GM18907 (cell line): ENCODE measurements at regions not wholly inside any gene's neighbourhood (a gene's known extent, or its start where the extent isn't known, plus 50 kb on each side); places are given as distances from the start of the nearest gene placed in this dataset.
"Not testable (repeated sequence)": the region's sequence is repeated elsewhere in the genome, so short reads cannot be mapped to it uniquely, and the experiment has no call there.

Experiments used
- ATAC-seq: cut with Tn5 transposase; IDR thresholded peaks from one replicate; pipeline ENCODE4 v1.9.1; 2021; ENCODE audit warnings: mild to moderate bottlenecking, moderate library complexity; ENCODE audit not compliant: unreplicated experiment

DNA sequence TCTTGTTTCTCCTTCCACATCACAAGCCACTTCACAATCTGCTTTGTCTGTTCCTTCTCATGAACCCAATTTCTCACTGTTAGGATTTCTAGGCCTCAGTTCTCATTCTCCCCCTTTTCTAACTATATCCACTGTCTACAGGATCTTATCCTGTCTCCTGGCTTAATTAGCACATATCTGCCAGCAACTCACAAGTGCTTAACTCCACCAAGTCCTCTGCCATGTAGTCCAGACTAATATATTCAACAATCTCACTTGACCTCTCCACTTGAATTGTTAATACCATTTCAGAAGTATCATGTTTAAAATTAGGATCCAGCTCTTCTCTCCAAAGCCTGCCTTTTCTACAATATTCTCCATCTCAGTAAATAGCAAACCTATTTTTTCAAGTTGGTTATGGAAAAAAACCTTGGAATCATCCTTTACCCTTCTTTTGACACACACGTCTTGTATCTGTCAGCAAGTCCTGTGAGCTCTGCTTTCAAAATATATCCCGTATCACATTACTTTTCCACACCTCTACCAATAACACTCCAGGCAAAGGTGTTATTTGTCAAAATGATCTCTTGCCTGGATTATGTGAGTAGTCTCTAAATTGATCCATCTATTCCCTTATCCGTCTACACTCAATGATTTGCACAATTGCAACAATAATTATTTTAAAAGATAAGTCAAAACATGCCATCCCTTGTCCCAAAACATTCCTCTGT is 127.2 kb upstream of the SLIT2 start:
- no peak for ATAC-seq

DNA sequence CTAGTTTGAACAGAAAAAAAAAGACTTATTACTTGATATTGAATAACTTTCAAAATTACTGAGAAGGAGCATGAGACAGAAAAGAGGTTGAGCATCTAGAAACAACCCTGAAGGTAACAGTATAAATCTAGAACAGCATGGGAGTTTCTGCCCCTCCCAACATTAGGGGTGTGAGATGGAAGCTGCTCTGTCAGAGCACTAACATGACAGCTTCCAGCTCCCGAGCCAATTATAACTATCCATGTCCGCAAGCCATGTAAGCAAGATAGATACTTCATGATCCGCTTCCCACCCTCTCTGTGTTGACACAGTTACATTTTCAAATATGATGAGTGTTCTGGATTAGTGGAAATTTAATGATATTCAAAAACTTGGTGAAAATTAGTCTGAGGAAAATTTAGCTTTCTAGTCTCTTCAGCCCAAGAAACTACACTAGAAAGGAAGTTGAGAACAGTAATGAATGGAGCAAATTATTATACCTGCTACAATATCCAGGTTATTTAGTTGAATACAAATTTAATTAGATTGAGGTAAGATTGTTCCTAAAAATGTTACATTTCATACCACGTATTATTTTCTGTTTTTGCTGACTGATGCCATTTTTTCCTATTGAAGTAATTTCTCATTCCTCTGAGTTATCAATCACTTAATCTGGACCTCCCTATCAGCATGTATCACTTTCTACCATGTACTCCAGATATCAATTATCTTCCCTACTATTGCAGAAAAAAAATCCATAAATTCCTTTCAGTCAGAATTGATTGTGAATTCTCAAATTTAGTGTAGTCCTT is 129.3 kb upstream of the SLIT2 start:
- ATAC-seq = no peak

DNA sequence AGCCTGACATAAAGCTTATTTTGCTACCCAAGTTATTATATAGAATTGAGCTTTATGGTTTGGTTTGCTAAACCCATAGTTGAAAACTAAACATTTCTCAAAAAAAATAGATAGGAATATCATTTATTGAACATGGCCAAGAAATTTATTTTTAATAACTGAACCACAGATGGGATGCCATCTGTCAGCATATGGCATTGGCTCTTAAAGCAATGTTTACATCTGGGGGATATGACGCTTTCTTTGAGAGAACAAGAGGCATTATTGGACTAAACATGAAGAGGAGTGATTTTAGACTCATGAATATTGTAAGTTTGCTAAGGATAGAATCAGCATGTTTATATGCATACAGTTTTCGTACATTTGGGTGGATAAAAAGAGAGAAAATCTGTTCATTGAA is 132.6 kb upstream of the SLIT2 start:
- no peak for ATAC-seq

DNA sequence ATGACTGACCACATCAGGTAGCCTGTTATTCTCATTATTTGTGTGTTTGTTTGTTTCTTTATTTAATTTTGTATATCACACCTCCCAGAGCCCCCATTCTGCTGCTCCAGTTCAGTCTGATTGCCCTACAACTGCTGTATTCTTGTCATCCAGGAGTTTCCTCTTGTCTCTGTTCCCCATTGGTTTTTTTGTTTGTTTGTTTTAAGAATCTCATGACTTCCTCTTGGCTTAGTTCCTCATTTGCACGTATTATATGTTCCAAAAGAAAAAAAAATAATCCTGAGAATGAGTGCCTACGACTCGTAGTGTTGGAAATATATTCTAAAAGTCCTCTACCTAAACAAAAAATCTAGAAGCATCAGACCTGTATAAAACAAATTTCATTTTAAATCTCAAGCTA is 142.3 kb upstream of the SLIT2 start:
- no peak for ATAC-seq

DNA sequence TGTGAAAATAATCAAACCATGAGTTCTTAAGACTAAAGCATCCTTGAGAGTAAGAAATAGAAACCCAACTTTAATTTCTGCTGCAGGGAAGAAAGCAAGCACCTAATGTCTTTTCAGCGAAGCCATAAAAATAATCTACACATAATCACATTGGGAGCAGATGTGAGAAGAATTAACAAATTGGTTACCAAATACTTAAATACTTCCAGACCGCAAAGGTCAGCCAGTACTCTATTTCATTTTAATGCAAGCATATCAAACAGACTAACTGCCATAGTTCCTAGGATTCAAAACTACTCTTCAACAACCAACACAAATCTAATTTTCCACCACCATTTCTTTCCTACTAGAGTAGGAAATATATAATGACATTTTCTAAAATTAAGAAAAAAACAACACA is 144.8 kb upstream of the SLIT2 start:
- ATAC-seq = no peak

DNA sequence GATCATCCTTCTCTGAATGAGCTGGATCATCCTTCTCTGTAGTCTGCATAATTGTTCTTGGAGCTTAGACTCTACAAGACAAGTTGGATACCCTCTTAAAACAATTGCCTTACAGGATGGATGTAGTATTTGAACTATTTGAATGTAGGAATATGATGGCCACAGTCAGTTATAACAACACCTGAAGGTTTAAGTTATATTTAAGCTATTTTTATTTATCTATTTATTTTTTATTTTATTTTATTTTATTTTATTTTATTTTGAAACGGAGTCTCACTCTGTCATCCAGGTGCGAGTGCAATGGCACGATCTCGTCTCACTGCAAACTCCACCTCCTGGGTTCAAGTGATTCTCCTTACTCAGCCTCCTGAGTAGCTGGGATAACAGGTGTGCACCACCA is 149.9 kb upstream of the SLIT2 start:
- no peak for ATAC-seq

DNA sequence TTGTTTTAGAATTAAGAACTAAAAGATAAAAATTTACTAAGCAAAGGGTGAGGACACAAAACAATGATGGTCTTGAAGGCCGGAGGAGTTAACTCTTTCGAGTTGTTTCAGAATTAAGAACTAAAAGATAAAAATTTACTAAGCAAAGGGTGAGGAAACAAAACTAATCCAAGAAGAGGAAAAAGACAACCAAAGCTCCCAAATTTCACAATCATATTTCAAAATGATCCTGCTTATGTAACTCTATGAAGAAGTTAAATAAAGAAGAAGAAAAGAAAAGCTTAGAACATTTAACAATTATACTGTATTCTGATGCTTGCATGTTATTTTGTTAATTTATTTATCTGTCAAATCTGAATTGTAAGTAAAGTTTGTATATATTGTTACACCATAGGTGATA is 154.8 kb upstream of the SLIT2 start:
- ATAC-seq = no peak

DNA sequence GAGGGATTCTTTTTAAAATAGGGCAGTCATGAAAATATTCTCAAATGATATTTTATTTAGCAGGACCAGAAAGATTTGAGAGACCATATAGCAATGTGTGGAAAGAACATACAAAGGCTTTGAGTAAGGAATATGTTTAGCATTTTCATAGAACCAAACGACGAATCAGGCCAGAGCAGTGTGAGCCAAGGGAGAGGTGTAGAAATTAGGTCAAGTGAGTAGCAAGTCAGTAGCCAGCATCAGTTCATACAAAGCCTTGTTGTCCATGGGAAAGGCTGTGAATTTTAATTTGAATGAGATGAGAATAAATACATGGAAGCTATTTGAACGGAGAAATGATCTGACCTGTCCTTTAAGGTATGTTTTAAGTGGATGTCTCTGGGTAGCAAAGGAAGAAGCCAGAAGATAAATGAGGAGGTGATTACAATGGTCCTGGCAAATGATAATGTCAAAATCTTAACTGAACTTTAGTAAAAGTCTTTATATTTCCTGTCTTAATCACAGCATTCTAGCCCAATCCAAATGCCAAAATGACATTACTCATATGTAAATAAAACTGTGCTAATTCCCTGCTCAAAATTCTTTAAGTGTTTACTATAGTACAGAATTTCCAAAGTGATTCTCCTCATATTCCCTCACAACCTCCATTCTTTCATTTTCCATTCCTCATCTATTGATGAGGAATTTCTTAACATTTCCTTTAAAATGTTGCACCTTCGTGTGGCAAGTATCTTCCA is 155.7 kb upstream of the SLIT2 start:
- ATAC-seq = no peak

DNA sequence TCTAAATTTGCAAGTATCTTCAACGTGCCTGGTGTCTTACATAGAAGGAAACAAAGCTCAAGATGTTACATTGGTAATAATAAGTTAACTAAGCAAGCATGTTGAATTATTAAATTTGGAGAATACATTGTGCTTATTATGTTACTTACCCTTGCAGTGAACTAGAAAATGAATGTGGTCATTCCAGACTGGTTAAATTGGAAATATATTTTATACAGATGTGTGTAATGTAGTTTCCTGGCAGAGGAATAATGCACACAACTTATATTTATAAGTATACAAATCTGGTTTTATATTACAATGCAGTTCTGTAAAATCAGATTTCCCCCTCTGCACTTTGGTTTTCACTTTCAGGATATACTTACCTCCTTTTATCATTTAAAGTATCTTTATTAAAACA is 159.9 kb upstream of the SLIT2 start:
- no peak for ATAC-seq

DNA sequence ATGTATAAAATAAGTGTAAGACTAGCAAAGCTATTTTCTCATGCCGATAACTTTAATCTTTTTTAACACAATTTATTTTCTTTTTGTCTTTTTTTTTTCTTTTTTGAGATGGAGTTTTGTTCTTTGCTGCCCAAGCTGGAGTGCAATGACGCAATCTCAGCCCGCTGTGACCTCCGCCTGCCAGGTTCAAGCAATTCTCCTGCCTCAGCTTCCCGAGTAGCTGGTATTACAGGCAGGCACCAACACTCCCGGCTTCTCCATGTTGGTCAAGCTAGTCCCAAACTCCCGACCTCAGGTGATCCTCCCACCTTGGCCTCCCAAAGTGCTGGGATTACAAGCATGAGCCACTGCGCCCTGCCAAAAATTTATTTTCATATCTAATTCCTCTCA is 164.2 kb upstream of the SLIT2 start:
- no peak for ATAC-seq

DNA sequence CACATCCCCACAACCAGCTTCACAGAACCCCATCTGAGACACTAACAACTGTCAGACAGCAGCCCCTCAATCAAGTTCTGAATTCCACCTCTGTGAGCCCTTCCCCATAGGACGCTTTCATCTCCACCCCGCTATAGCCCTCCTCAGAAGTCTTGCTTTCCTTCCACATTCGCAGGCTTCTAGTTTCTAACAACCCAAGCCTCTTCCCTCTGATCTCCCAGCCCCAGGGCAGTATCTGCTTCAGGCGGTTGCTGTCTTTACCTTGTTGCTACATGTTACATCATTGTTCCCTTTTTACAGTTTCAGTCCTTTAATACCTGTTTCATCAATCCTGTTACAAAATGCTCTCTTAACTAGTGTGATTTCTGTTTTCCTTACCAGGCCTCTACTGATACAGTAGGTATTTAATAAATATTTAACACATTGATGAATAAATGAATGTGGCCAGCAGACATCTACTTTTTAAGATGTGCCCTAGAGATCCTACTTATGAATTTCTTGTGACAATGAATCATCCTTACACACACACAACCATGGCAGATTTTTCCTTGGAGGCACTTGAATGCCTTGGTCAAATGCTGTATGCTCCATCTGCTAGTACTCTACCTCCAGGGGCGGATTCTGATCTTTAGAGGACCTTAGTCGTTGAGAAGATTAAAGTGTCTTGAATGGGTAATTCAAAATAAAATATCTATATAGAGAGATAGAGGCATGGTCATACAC is 164.7 kb upstream of the SLIT2 start:
- ATAC-seq = no peak

DNA sequence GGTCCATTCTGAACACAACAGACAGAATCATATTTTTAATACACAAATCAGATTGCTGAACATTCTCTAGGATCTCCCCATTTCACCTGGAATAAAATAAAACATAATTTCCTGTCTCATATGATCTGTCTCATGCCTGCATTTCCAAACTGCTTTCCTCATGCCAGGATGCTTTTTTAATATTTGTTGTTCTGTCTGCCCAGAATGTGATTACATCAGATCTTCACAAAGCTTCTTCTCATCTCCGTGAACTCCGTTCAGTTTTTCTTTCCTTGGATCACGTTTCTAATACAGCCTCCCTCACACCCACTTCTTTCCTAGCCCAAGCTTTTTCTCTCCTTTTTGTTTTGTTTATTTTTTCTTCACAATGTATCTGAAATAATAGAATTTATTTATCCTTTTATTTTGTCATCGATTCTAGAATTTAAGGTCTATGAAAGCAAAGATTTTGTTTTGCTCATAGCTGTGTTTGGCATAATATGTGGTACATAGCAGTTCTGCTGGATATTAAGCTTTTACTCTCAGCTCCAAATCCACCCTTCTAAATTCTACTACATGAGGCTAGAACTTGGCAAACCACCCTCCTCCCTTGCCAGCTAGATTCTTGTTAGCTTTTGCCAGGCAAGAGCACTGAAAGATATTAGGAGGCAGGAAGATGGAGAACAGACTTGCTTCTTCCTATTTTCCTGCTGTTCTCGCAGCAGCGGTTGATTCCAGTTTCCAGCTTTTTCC is 165.5 kb upstream of the SLIT2 start:
- ATAC-seq = no peak

DNA sequence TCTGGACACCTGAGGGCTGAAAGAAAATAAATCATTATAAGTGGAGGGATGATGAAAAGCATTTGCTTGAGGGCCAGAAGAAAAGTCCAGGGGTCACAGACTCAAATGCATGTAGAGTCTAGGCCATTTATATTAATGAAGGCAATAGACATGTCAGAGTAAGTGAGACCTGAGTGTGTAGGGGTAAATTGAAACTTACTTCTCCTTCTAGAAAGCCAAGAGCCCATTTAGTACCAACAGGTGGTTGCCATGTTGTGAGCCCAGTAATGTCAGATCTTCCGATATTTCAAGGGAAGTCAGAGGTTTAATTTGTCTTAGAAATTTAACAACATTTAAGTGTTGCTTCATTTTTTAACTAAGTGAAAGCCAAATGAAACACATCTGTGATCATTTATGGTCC is 166.1 kb upstream of the SLIT2 start:
- ATAC-seq = no peak

DNA sequence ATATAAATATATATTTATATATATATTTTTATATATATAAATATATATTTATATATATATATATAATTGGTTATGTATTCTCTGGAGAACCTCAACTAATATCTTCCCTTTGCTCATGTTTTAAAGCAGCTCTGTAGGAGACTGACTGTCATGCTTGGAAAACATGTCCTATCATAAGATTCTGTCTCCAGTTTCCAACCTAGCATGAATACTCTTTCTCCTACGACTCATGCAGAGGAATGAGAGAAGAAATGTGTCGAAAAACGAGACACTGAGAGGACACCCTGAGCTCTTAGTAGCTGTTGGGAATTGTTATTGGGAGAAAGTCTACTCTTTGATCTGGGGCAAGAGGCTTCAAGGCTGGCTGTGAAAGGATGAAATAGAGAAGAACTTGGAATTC is 166.5 kb upstream of the SLIT2 start:
- ATAC-seq = no peak

DNA sequence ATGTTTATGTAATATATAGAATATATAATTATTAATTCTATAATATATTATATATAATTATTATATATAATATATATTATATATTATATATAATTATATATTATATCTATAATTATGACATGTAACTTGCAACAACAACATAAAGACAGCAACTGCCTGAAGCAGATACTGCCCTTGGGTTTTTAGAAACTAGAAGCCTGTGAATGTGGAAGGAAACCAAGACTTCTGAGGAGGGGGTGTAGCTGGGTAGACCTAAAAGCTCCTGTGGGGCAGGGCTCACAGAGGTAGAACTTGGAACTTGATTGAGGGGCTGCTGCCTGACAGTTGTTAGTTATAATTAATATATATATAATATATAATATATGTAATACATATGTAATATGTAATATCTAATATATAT is 167.2 kb upstream of the SLIT2 start:
- no peak for ATAC-seq

DNA sequence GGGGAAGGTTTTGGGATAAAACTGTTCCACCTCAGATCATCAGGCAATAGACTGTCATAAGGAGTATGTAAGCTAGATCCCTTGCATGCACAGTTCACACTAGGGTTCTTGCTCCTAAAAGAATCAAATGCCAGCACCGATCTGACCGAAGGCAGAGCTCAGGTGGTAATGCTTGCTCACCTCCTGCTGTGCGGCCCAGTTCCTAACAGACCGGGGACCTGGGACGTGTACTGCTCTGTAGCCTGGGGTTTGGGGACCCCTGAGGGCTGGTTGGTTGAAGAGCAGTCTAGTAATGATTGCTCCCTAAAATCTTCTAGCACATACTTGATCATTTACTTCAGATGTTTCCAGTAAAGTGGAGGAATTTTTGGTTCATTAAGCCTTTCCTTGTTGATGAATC is 173.1 kb upstream of the SLIT2 start:
- no peak for ATAC-seq

DNA sequence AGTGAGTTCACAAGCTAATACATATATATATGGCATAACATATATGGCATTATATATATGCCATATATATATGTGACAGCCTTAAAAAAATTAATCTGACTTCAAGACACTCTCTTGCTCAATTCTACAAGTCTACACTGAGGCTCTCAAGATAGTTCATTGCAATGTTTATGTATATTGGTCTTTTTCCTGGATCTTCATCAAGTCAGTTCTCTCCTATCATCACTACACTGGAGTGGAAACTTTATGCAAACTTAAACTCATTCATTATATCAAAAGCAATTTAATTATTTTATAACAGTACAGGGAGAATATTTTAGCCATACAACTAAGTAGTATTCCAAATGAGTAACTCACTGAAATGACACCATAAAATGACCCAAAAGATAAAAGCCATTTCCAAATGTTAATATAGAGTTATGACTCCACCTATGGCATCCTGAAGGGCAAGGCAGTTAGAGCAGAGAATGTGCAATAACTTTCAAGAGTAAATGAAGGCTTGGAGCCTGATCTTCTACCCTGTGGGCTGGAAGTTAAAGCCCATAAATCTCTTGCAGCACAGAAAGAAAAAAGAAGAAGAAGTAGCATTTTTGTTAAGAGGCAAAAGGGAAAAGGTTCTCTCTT is 176.3 kb upstream of the SLIT2 start:
- no peak for ATAC-seq

DNA sequence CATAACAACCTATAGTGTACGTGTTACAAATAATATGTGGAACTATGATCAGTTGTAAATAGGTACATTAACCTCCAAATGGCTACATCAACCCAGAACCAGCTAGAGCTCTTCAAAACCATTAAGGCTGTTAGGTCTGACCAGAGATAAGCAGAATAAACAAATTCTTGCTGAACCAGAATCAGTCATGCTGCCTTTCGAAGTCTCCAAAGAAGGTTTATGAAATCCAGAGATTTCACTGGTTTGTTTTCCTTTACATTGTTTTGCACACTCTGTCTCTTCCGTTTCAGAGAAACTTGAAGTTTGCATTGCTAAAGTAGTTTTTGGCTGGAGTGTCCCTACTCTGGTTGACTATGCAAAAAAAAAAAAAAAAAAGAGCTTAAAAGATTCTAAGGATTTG is 177.3 kb upstream of the SLIT2 start:
- no peak for ATAC-seq

DNA sequence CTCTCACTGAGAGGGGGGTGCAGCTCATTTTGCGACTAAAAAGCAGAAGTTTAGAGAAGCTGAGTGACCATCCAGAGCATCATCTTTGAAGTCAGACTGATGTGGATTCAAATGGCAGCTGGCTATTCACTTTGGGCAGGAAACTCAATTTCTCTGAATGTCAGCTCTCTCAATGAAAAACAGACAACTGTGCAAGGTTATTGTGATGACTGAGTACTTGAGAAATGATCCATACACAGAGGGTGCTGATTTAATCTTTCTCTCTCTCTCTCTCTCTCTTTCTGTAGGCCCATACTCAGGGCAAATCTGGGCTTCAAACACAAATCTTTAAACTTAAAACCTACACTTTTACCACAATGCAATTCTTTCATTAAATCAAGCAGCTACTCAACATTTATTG is 185.8 kb upstream of the SLIT2 start:
- no peak for ATAC-seq

DNA sequence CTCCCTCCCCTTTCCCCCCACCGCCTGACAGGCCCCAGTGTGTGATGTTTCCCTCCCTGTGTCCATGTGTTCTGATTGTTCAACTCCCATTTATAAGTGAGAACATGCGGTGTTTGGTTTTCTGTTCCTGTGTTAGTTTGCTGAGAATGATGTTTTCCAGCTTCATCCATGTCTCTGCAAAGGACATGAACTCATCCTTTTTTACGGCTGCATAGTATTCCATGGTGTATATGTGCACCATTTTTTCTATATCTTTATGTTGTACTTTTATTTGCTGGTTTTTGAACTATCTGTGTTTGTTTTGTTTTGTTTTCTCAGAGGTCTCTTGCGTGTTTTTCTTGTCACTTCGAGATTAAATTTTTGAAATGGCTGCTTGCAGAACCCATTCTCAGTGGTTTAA is 188.8 kb upstream of the SLIT2 start:
- not testable (repeated sequence) for ATAC-seq
